NCI-H128 (cell line): ENCODE measurements at regions not wholly inside any gene's neighbourhood (a gene's known extent, or its start where the extent isn't known, plus 50 kb on each side); places are given as distances from the start of the nearest gene placed in this dataset.
"Not testable (repeated sequence)": the region's sequence is repeated elsewhere in the genome, so short reads cannot be mapped to it uniquely, and the experiment has no call there.

Experiments used
- DNase-seq: peaks from one replicate; lab custom pipeline; 2025; ENCODE audit not compliant: unreplicated experiment; lab: John Stamatoyannopoulos, UW

- DNase-seq, result no peak
Measured at GRCh38 chr9:115525111-115526058, 407.4 kb upstream of the TNC start.

GRCh38 chr9:115531410-115532125 lies 413.6 kb upstream of the TNC start:
- DNase-seq, result no peak

GRCh38 chr9:115533511-115533910 lies 415.6 kb upstream of the TNC start:
- no peak for DNase-seq

GRCh38 chr9:115540091-115540490 lies 422.1 kb upstream of the TNC start:
- DNase-seq, result no peak

- DNase-seq, result no peak
Measured at GRCh38 chr9:115543511-115543910, 425.6 kb upstream of the TNC start.

- DNase-seq, result no peak
Measured at GRCh38 chr9:115548609-115549260, 430.8 kb upstream of the TNC start.

- DNase-seq, result no peak
Measured at GRCh38 chr9:115551396-115551795, 433.4 kb upstream of the TNC start.

- no peak for DNase-seq
Measured at GRCh38 chr9:115553060-115553773, 435.3 kb upstream of the TNC start.

GRCh38 chr9:115556432-115556831 lies 438.5 kb upstream of the TNC start:
- no peak for DNase-seq

GRCh38 chr9:115575147-115575546 lies 457.2 kb upstream of the TNC start:
- no peak for DNase-seq

GRCh38 chr9:115585458-115585857 lies 467.5 kb upstream of the TNC start:
- not testable (repeated sequence) for DNase-seq

- DNase-seq, result no peak
Measured at GRCh38 chr9:115587310-115587709, 469.4 kb upstream of the TNC start.

- no peak for DNase-seq
Measured at GRCh38 chr9:115590011-115590410, 472.1 kb upstream of the TNC start.

GRCh38 chr9:115591584-115591984 lies 473.6 kb upstream of the TNC start:
- peak; percentile 43 for DNase-seq

- peak; percentile 17 for DNase-seq
Measured at GRCh38 chr9:115593587-115594091, 475.7 kb upstream of the TNC start.

- no peak for DNase-seq
Measured at GRCh38 chr9:115594557-115594956, 476.6 kb upstream of the TNC start.

- DNase-seq, result no peak
Measured at GRCh38 chr9:115596021-115596745, 478.2 kb upstream of the TNC start.

- no peak for DNase-seq
Measured at GRCh38 chr9:115596746-115597080, 478.8 kb upstream of the TNC start.

- DNase-seq, result no peak
Measured at GRCh38 chr9:115597330-115597895, 479.5 kb upstream of the TNC start.

GRCh38 chr9:115598751-115599150 lies 480.8 kb upstream of the TNC start:
- DNase-seq, result no peak
